GM23338 (cell line): ENCODE measurements at regions not wholly inside any gene's neighbourhood (a gene's known extent, or its start where the extent isn't known, plus 50 kb on each side); places are given as distances from the start of the nearest gene placed in this dataset.

Experiments used
- ATAC-seq: fragments of 200-7000 bp; cut with Tn5 transposase; 3 replicates; pipeline ENCODE4 v1.9.1; 2020
- DNase-seq: peaks from one replicate; pipeline ENCODE4 v3.0.0-alpha.2; 2015; ENCODE audit warnings: low spot score
- H2AFZ ChIP-seq: fragments of 200-600 bp; sonication (generic); 2 replicates; pipeline ENCODE4 v1.8.0; 2016; ENCODE audit warnings: antibody characterized with exemption, mild to moderate bottlenecking, moderate library complexity
- H3F3A ChIP-seq: fragments of 200-600 bp; sonication (generic); replicated peaks from 2 replicates; pipeline ENCODE4 v1.8.0; 2017; ENCODE audit warnings: antibody characterized with exemption, mixed run types, low read depth
- H3K27ac ChIP-seq: fragments of 200-600 bp; sonication (generic); 2 replicates; pipeline ENCODE4 v1.6.1; 2016; ENCODE audit warnings: low read depth
- H3K27me3 ChIP-seq: fragments of 200-600 bp; sonication (generic); 2 replicates; pipeline ENCODE4 v1.8.0; 2016; ENCODE audit warnings: mild to moderate bottlenecking, mixed run types, moderate library complexity; ENCODE audit not compliant: insufficient read depth
- H3K36me3 ChIP-seq: fragments of 200-600 bp; sonication (generic); 2 replicates; pipeline ENCODE4 v1.8.0; 2016; ENCODE audit warnings: mild to moderate bottlenecking; ENCODE audit not compliant: insufficient read depth
- H3K4me1 ChIP-seq: fragments of 200-600 bp; sonication (generic); 2 replicates; pipeline ENCODE4 v1.8.0; 2016; ENCODE audit warnings: mild to moderate bottlenecking, moderate library complexity; ENCODE audit not compliant: insufficient read depth
- H3K4me2 ChIP-seq: fragments of 200-600 bp; sonication (generic); 2 replicates; pipeline ENCODE4 v1.7.1; 2017; ENCODE audit warnings: mixed run types
- H3K4me3 ChIP-seq: fragments of 200-600 bp; sonication (generic); 2 replicates; pipeline ENCODE4 v1.6.1; 2016; ENCODE audit warnings: mixed run types
- H3K79me2 ChIP-seq: fragments of 200-600 bp; sonication (generic); replicated peaks from 2 replicates; pipeline ENCODE4 v1.8.0; 2017; ENCODE audit warnings: mild to moderate bottlenecking; ENCODE audit not compliant: insufficient read depth
- H3K9me2 ChIP-seq: fragments of 200-600 bp; sonication (generic); 2 replicates; pipeline ENCODE4 v1.8.0; 2017; ENCODE audit not compliant: insufficient read depth
- H4K20me1 ChIP-seq: fragments of 200-600 bp; sonication (generic); replicated peaks from 2 replicates; pipeline ENCODE4 v1.8.0; 2017; ENCODE audit warnings: mild to moderate bottlenecking; ENCODE audit not compliant: insufficient read depth
- H3K27ac Mint-ChIP-seq: 2 replicates; pipeline ENCODE4 v1.8.0; 2020; ENCODE audit warnings: inconsistent platforms, mild to moderate bottlenecking, moderate library complexity, mixed read lengths
- H3K27me3 Mint-ChIP-seq: 3 replicates; pipeline ENCODE4 v1.8.0; 2022; ENCODE audit warnings: low read depth, mild to moderate bottlenecking, moderate library complexity, mixed read lengths, inconsistent platforms; ENCODE audit not compliant: insufficient read depth, poor library complexity
- H3K36me3 Mint-ChIP-seq: 3 replicates; pipeline ENCODE4 v1.8.0; 2021; ENCODE audit warnings: low read depth, mild to moderate bottlenecking, inconsistent platforms, moderate library complexity, mixed read lengths
- H3K4me1 Mint-ChIP-seq: 3 replicates; pipeline ENCODE4 v1.8.0; 2020; ENCODE audit warnings: mild to moderate bottlenecking, inconsistent platforms, mixed read lengths
- H3K4me3 Mint-ChIP-seq: 3 replicates; pipeline ENCODE4 v1.8.0; 2021; ENCODE audit warnings: moderate library complexity, mild to moderate bottlenecking, inconsistent platforms, mixed read lengths
- H3K9me3 Mint-ChIP-seq: 3 replicates; pipeline ENCODE4 v1.8.0; 2020; ENCODE audit warnings: moderate library complexity, mild to moderate bottlenecking, inconsistent platforms, mixed read lengths
- CREB1 ChIP-seq: fragments of 250-450 bp; sonication (Bioruptor Pico); IDR thresholded peaks from 2 replicates; pipeline ENCODE4 v1.5.0; 2020; ENCODE audit warnings: low read depth, mild to moderate bottlenecking, moderate library complexity
- EZH2 ChIP-seq: fragments of 200-600 bp; sonication (generic); IDR thresholded peaks from one replicate; pipeline ENCODE4 v1.8.0; 2017; ENCODE audit warnings: antibody characterized with exemption, mild to moderate bottlenecking, low read depth; ENCODE audit not compliant: unreplicated experiment
- EZH2phosphoT487 ChIP-seq: fragments of 200-600 bp; sonication (generic); IDR thresholded peaks from one replicate; pipeline ENCODE4 v1.8.1; 2018; ENCODE audit warnings: antibody characterized with exemption; ENCODE audit not compliant: unreplicated experiment
- JUNB ChIP-seq: IDR thresholded peaks from one replicate; pipeline ENCODE4 v1.6.1; 2016; ENCODE audit warnings: antibody characterized with exemption; ENCODE audit not compliant: unreplicated experiment
- NANOG ChIP-seq: IDR thresholded peaks from 2 replicates; pipeline ENCODE4 v1.6.1; 2016; ENCODE audit warnings: antibody characterized with exemption, borderline replicate concordance
- POLR2AphosphoS5 ChIP-seq: IDR thresholded peaks from 2 replicates; pipeline ENCODE4 v1.6.1; 2016; ENCODE audit warnings: antibody characterized with exemption, low read depth
- REST ChIP-seq: IDR thresholded peaks from one replicate; pipeline ENCODE4 v1.6.1; 2018; ENCODE audit warnings: antibody characterized with exemption; ENCODE audit not compliant: unreplicated experiment
- STAT1 ChIP-seq: IDR thresholded peaks from one replicate; pipeline ENCODE4 v1.6.1; 2016; ENCODE audit warnings: antibody characterized with exemption; ENCODE audit not compliant: unreplicated experiment
- ZNF114 ChIP-seq: fragments of 250-450 bp; sonication (Bioruptor Pico); IDR thresholded peaks from 2 replicates; pipeline ENCODE4 v1.5.0; 2020; ENCODE audit warnings: mild to moderate bottlenecking, moderate library complexity
- ZNF331 ChIP-seq: fragments of 250-450 bp; sonication (Bioruptor Pico); IDR thresholded peaks from 2 replicates; pipeline ENCODE4 v1.5.0; 2020; ENCODE audit warnings: low read depth, mild to moderate bottlenecking, moderate library complexity
- TF ChIP-seq, protein P1 (sequence below): fragments of 250-450 bp; sonication (Bioruptor Pico); IDR thresholded peaks from 2 replicates; pipeline ENCODE4 v1.5.0; 2020; ENCODE audit warnings: mild to moderate bottlenecking, moderate library complexity
- TF ChIP-seq, protein P2 (sequence below): IDR thresholded peaks from 2 replicates; pipeline ENCODE4 v1.6.1; 2016; ENCODE audit warnings: antibody characterized with exemption
- TF ChIP-seq, protein P3 (sequence below), 2 experiments: fragments of 200-600 bp in 1 of 2; sonication (generic) in 1 of 2; conservative IDR thresholded peaks; 2 replicates each; pipeline versions ENCODE4 v1.5.1 to v1.6.1; 2016 to 2017; ENCODE audit warnings: antibody characterized with exemption in 2 of 2, low read depth in 2 of 2, mild to moderate bottlenecking in 2 of 2, moderate library complexity in 1 of 2

- Mint-ChIP-seq H3K27me3 (peaks cover 2% of the 10 kb centered on the region), H3K9me3 (peaks cover 3% of the 10 kb centered on the region), H3K4me1 (peaks cover 6% of the 10 kb centered on the region), H3K27ac (no peak overlapping the region), H3K4me3 (no peak overlapping the region), H3K36me3 (peaks cover 6% of the 10 kb centered on the region; the same call in 2 of the 3 replicates)
- Histone ChIP-seq H4K20me1 (no peaks in the 10 kb centered on the region), H3K4me3 (no peak overlapping the region), H3K27me3 (no peaks in the 10 kb centered on the region), H3F3A (no peaks in the 10 kb centered on the region), H3K4me1 (peaks cover 11% of the 10 kb centered on the region), H2AFZ (no peak overlapping the region), H3K9me2 (no peaks in the 10 kb centered on the region), H3K36me3 (no peaks in the 10 kb centered on the region), H3K4me2 (no peak overlapping the region), H3K27ac (no peak overlapping the region), H3K79me2 (no peaks in the 10 kb centered on the region)
- no peak for ATAC-seq
- no peak for TF ChIP-seq JUNB
- TF ChIP-seq, protein P1, sequence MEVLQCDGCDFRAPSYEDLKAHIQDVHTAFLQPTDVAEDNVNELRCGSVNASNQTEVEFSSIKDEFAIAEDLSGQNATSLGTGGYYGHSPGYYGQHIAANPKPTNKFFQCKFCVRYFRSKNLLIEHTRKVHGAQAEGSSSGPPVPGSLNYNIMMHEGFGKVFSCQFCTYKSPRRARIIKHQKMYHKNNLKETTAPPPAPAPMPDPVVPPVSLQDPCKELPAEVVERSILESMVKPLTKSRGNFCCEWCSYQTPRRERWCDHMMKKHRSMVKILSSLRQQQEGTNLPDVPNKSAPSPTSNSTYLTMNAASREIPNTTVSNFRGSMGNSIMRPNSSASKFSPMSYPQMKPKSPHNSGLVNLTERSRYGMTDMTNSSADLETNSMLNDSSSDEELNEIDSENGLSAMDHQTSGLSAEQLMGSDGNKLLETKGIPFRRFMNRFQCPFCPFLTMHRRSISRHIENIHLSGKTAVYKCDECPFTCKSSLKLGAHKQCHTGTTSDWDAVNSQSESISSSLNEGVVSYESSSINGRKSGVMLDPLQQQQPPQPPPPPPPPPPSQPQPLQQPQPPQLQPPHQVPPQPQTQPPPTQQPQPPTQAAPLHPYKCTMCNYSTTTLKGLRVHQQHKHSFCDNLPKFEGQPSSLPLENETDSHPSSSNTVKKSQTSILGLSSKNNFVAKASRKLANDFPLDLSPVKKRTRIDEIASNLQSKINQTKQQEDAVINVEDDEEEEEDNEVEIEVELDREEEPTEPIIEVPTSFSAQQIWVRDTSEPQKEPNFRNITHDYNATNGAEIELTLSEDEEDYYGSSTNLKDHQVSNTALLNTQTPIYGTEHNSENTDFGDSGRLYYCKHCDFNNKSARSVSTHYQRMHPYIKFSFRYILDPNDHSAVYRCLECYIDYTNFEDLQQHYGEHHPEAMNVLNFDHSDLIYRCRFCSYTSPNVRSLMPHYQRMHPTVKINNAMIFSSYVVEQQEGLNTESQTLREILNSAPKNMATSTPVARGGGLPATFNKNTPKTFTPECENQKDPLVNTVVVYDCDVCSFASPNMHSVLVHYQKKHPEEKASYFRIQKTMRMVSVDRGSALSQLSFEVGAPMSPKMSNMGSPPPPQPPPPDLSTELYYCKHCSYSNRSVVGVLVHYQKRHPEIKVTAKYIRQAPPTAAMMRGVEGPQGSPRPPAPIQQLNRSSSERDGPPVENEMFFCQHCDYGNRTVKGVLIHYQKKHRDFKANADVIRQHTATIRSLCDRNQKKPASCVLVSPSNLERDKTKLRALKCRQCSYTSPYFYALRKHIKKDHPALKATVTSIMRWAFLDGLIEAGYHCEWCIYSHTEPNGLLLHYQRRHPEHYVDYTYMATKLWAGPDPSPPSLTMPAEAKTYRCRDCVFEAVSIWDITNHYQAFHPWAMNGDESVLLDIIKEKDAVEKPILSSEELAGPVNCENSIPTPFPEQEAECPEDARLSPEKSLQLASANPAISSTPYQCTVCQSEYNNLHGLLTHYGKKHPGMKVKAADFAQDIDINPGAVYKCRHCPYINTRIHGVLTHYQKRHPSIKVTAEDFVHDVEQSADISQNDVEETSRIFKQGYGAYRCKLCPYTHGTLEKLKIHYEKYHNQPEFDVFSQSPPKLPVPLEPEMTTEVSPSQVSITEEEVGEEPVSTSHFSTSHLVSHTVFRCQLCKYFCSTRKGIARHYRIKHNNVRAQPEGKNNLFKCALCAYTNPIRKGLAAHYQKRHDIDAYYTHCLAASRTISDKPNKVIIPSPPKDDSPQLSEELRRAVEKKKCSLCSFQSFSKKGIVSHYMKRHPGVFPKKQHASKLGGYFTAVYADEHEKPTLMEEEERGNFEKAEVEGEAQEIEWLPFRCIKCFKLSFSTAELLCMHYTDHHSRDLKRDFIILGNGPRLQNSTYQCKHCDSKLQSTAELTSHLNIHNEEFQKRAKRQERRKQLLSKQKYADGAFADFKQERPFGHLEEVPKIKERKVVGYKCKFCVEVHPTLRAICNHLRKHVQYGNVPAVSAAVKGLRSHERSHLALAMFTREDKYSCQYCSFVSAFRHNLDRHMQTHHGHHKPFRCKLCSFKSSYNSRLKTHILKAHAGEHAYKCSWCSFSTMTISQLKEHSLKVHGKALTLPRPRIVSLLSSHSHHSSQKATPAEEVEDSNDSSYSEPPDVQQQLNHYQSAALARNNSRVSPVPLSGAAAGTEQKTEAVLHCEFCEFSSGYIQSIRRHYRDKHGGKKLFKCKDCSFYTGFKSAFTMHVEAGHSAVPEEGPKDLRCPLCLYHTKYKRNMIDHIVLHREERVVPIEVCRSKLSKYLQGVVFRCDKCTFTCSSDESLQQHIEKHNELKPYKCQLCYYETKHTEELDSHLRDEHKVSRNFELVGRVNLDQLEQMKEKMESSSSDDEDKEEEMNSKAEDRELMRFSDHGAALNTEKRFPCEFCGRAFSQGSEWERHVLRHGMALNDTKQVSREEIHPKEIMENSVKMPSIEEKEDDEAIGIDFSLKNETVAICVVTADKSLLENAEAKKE (CRISPR knock-in tag) = no peak
- TF ChIP-seq, protein P2, sequence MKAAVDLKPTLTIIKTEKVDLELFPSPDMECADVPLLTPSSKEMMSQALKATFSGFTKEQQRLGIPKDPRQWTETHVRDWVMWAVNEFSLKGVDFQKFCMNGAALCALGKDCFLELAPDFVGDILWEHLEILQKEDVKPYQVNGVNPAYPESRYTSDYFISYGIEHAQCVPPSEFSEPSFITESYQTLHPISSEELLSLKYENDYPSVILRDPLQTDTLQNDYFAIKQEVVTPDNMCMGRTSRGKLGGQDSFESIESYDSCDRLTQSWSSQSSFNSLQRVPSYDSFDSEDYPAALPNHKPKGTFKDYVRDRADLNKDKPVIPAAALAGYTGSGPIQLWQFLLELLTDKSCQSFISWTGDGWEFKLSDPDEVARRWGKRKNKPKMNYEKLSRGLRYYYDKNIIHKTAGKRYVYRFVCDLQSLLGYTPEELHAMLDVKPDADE = no peak
- TF ChIP-seq CREB1 (CRISPR knock-in tag) = no peak
- TF ChIP-seq STAT1 = no peak
- TF ChIP-seq NANOG = no peak
- no peak for TF ChIP-seq ZNF114 (CRISPR knock-in tag)
- TF ChIP-seq REST = no peak
- TF ChIP-seq EZH2 = no peak
- no peak for TF ChIP-seq POLR2AphosphoS5
- no peak for TF ChIP-seq EZH2phosphoT487
- no peak for TF ChIP-seq ZNF331 (CRISPR knock-in tag)
- TF ChIP-seq, protein P3, sequence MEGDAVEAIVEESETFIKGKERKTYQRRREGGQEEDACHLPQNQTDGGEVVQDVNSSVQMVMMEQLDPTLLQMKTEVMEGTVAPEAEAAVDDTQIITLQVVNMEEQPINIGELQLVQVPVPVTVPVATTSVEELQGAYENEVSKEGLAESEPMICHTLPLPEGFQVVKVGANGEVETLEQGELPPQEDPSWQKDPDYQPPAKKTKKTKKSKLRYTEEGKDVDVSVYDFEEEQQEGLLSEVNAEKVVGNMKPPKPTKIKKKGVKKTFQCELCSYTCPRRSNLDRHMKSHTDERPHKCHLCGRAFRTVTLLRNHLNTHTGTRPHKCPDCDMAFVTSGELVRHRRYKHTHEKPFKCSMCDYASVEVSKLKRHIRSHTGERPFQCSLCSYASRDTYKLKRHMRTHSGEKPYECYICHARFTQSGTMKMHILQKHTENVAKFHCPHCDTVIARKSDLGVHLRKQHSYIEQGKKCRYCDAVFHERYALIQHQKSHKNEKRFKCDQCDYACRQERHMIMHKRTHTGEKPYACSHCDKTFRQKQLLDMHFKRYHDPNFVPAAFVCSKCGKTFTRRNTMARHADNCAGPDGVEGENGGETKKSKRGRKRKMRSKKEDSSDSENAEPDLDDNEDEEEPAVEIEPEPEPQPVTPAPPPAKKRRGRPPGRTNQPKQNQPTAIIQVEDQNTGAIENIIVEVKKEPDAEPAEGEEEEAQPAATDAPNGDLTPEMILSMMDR (conservative IDR thresholded peaks at IDR 0.05; ENCODE audit: low read depth in 2 of 2) = no peak
- no peak for DNase-seq
Observed at GRCh38 chrX:16517039-16517605, 132.8 kb upstream of the S100G start.
